Natural killer cell (primary cell): ENCODE measurements at regions not wholly inside any gene's neighbourhood (a gene's known extent, or its start where the extent isn't known, plus 50 kb on each side); places are given as distances from the start of the nearest gene placed in this dataset.

Experiments
- ATAC-seq, 3 donors: fragments of 150-1000 bp in 2 of 3; fragments of 200-7000 bp in 1 of 3; cut with Tn5 transposase; 1 replicate in 1 of 3; 2 replicates in 2 of 3; pipeline ENCODE4 v1.10.0; 2021; ENCODE audit warnings: mild to moderate bottlenecking in 2 of 3, moderate library complexity in 2 of 3
- DNase-seq, 2 donors: peaks; one replicate each; pipeline versions ENCODE4 v3.0.0 to v3.0.0-alpha.2; 2013 to 2021; ENCODE audit warnings: mixed read lengths in 1 of 2
- H3K27ac ChIP-seq: one replicate; pipeline ENCODE4 v1.5.1; 2013; ENCODE audit warnings: mild to moderate bottlenecking, low read length
- H3K27me3 ChIP-seq: one replicate; pipeline ENCODE4 v1.6.1; 2013; ENCODE audit warnings: low read length; ENCODE audit not compliant: control insufficient read depth, insufficient read depth
- H3K36me3 ChIP-seq: one replicate; pipeline ENCODE4 v1.6.1; 2013; ENCODE audit warnings: low read length; ENCODE audit not compliant: control insufficient read depth, insufficient read depth
- H3K4me1 ChIP-seq: one replicate; pipeline ENCODE4 v1.6.1; 2013; ENCODE audit warnings: low read length; ENCODE audit not compliant: control insufficient read depth, insufficient read depth
- H3K4me3 ChIP-seq: one replicate; pipeline ENCODE4 v1.5.1; 2013; ENCODE audit warnings: low read length
- H3K9me3 ChIP-seq: one replicate; pipeline ENCODE4 v1.6.1; 2013; ENCODE audit warnings: low read length; ENCODE audit not compliant: control insufficient read depth, insufficient read depth
- H3K27ac Mint-ChIP-seq, 2 donors: one replicate each; pipeline ENCODE4 v1.8.0; 2022; ENCODE audit warnings: mild to moderate bottlenecking in 2 of 2, mixed read lengths in 2 of 2, moderate library complexity in 1 of 2
- H3K27me3 Mint-ChIP-seq, 2 donors: one replicate each; pipeline ENCODE4 v1.8.0; 2022; ENCODE audit warnings: low read depth in 2 of 2, mixed read lengths in 2 of 2
- H3K36me3 Mint-ChIP-seq: one replicate; pipeline ENCODE4 v1.8.0; 2022; ENCODE audit warnings: mixed read lengths
- H3K4me1 Mint-ChIP-seq, 2 donors: one replicate each; pipeline ENCODE4 v1.8.0; 2022; ENCODE audit warnings: mixed read lengths in 2 of 2
- H3K4me3 Mint-ChIP-seq: one replicate; pipeline ENCODE4 v1.8.0; 2022; ENCODE audit warnings: mild to moderate bottlenecking, moderate library complexity, mixed read lengths
- H3K9me3 Mint-ChIP-seq, 2 donors: one replicate each; pipeline ENCODE4 v1.8.0; 2022; ENCODE audit warnings: mixed read lengths in 2 of 2
- CTCF ChIP-seq: fragments of 200-600 bp; IDR thresholded peaks from one replicate; pipeline ENCODE4 v1.8.0; 2022; ENCODE audit warnings: antibody characterized with exemption
- WGBS: methylation state at CpG from one replicate; pipeline ENCODE4 v1.1.7; 2013; ENCODE audit warnings: missing lambda C conversion rate; ENCODE audit not compliant: insufficient coverage; 5-methylcytosine and 5-hydroxymethylcytosine counted together
- intact Hi-C: fragments of 100-400 bp; cut with micrococcal nuclease; formaldehyde crosslinking; loops from one replicate; pipeline ENCODE4 v1.14.2; 2022

- ATAC-seq = no peak
- 78% methylated on average over 6 of the region's 6 CpGs for WGBS
- intact Hi-C loops = no loop called here
- Histone ChIP-seq H3K36me3 (no peaks in the 10 kb centered on the region), H3K9me3 (no peaks in the 10 kb centered on the region), H3K27ac (no peak overlapping the region), H3K4me3 (no peak overlapping the region), H3K27me3 (no peaks in the 10 kb centered on the region), H3K4me1 (no peaks in the 10 kb centered on the region)
- H3K27me3 Mint-ChIP-seq = no peaks in the 10 kb centered on the region
- H3K27ac Mint-ChIP-seq = no peak overlapping the region
- no peak for DNase-seq
- H3K36me3 Mint-ChIP-seq = no peaks in the 10 kb centered on the region
- no peak for TF ChIP-seq CTCF
- H3K4me1 Mint-ChIP-seq = no peaks in the 10 kb centered on the region
- H3K4me3 Mint-ChIP-seq = no peak overlapping the region
- peaks cover 7 to 15% of the 10 kb centered on the region in 2 donors for H3K9me3 Mint-ChIP-seq
These were observed 975.2 kb downstream of the FSTL5 start for GRCh38 chr4:161188578-161188977.

- ATAC-seq = no peak
- no peak overlapping the region for H3K27ac Mint-ChIP-seq
These were observed 976.2 kb downstream of the FSTL5 start for GRCh38 chr4:161187569-161187968.

GRCh38 chr4:161186750-161187149, 977.0 kb downstream of the FSTL5 start:
- no peaks in the 10 kb centered on the region for H3K36me3 ChIP-seq
- DNase-seq (no peak), ATAC-seq (no peak)
- H3K4me1 Mint-ChIP-seq = no peaks in the 10 kb centered on the region
- no peaks in the 10 kb centered on the region for H3K36me3 Mint-ChIP-seq
- H3K9me3 Mint-ChIP-seq = peaks cover 6 to 9% of the 10 kb centered on the region in 2 donors
- WGBS = 100% methylated on average over 1 of the region's 2 CpGs
- no peak for TF ChIP-seq CTCF
- no peak overlapping the region for H3K4me3 Mint-ChIP-seq
- no peak overlapping the region for H3K4me3 ChIP-seq
- intact Hi-C loops = no loop called here
- H3K27me3 Mint-ChIP-seq = no peaks in the 10 kb centered on the region
- no peak overlapping the region for H3K27ac ChIP-seq
- no peaks in the 10 kb centered on the region for H3K27me3 ChIP-seq
- H3K4me1 ChIP-seq = no peaks in the 10 kb centered on the region
- H3K9me3 ChIP-seq = no peaks in the 10 kb centered on the region
- H3K27ac Mint-ChIP-seq = no peak overlapping the region

More at GRCh38 chr4:161187569-161187968, 976.2 kb downstream of the FSTL5 start:
- Histone ChIP-seq H3K4me3 (no peak overlapping the region), H3K27ac (no peak overlapping the region), H3K27me3 (no peaks in the 10 kb centered on the region), H3K4me1 (no peaks in the 10 kb centered on the region), H3K9me3 (no peaks in the 10 kb centered on the region), H3K36me3 (no peaks in the 10 kb centered on the region)
- no peak for DNase-seq
- Mint-ChIP-seq H3K27me3 (no peaks in the 10 kb centered on the region), H3K36me3 (no peaks in the 10 kb centered on the region), H3K4me1 (no peaks in the 10 kb centered on the region), H3K4me3 (no peak overlapping the region), H3K9me3 (peaks cover 6 to 12% of the 10 kb centered on the region in 2 donors)
- whole genome bisulfite sequencing = no CpG with 5 or more reads among the region's 1 CpG
- intact Hi-C loops = no loop called here
- no peak for TF ChIP-seq CTCF

- no CpG with 5 or more reads among the region's 1 CpG for WGBS
- intact Hi-C loops = no loop called here
- Mint-ChIP-seq H3K9me3 (peaks cover 5 to 8% of the 10 kb centered on the region in 2 donors), H3K4me3 (no peak overlapping the region), H3K27me3 (no peaks in the 10 kb centered on the region), H3K36me3 (no peaks in the 10 kb centered on the region), H3K27ac (no peak overlapping the region), H3K4me1 (no peaks in the 10 kb centered on the region)
- H3K4me3 ChIP-seq = no peak overlapping the region
- no peak overlapping the region for H3K27ac ChIP-seq
- no peaks in the 10 kb centered on the region for H3K9me3 ChIP-seq
- H3K27me3 ChIP-seq = no peaks in the 10 kb centered on the region
- no peaks in the 10 kb centered on the region for H3K4me1 ChIP-seq
- H3K36me3 ChIP-seq = no peaks in the 10 kb centered on the region
- DNase-seq (no peak), ATAC-seq (no peak)
- no peak for TF ChIP-seq CTCF
These were observed 977.8 kb downstream of the FSTL5 start for GRCh38 chr4:161186012-161186411.
